ACHN (cell line): ENCODE measurements at regions not wholly inside any gene's neighbourhood (a gene's known extent, or its start where the extent isn't known, plus 50 kb on each side); places are given as distances from the start of the nearest gene placed in this dataset.

Source experiments
- DNase-seq: peaks from one replicate; pipeline ENCODE4 v3.0.0-alpha.2; 2015
- in situ Hi-C: cut with HindIII; loops from 2 replicates; pipeline ENCODE4 v1.10.0; 2017; ENCODE audit warnings: low sequenced_read_pairs, low pct_ligation_motif_present, low pct_unique_long_range_greater_than_20kb

DNA sequence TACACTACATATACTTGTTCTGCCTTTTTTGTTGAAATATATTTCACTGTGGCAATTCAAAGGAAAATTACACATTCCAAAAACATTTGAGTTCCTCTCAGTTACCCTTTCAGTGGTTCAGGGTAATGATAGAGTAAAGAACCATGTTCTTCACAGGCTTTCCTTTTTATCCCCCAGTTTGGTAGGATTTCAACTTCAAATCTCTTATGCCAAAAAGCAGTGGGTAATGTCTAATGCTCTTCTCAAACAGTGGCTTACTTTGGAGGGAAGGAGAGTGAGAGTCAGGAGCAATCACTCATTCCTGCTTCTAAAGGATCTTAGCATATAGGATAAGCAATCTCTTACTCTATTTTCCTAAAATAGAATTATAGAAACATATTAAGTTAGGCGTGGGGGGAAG lies 290.6 kb downstream of the ZEB2 start:
- in situ Hi-C loops, result no loop called here
- DNase-seq, result no peak

GRCh38 chr2:144227427-144228105 lies 292.4 kb downstream of the ZEB2 start:
- in situ Hi-C loops, result no loop called here

GRCh38 chr2:144225076-144225475 lies 294.8 kb downstream of the ZEB2 start:
- DNase-seq, result no peak
- in situ Hi-C loops, result no loop called here

More at GRCh38 chr2:144227427-144228105, 292.4 kb downstream of the ZEB2 start:
- DNase-seq, result no peak

- in situ Hi-C loops, result no loop called here
- DNase-seq, result no peak
Observed at GRCh38 chr2:144224472-144224871, 295.4 kb downstream of the ZEB2 start.

GRCh38 chr2:144219979-144220378 lies 299.9 kb downstream of the ZEB2 start:
- no peak for DNase-seq
- in situ Hi-C loops, result no loop called here

DNA sequence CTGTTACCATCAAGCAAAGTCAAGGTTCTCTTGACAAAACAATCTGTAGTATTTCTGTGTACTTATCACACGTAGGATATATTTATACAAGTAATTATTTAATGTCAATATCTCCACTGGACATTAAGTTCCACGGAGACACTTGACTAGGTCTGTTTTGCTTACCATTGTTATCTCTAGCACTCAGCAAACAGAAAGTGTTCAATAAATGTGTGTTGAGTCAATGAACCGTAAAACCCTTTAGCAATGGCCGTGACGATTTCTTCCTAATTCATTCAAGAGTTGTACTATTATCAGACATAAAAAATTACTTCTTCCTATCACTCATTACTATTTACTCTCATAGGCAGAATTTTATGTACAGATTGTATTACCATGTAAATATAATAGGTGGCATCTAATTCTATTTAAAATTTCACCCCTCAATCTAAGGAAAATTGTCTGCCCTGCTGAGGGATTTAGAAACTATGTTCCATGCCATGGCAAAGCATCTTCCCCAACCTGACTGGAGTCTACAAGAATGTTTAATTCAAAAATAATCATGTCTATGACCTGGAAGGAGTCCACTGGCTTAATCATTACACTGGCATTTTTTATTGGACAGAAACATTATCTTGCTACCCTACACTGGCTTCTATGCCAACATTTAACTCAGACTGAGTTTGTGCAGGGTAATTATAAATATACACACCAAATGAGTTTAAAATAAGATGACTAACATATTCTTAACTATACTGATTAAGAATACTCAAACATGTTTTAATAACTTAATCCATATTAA lies 301.9 kb downstream of the ZEB2 start:
- in situ Hi-C loops, result no loop called here
- DNase-seq, result peak; percentile 12

GRCh38 chr2:144215701-144216675 lies 303.9 kb downstream of the ZEB2 start:
- DNase-seq, result no peak
- in situ Hi-C loops, result no loop called here

GRCh38 chr2:144215207-144215606 lies 304.7 kb downstream of the ZEB2 start:
- no peak for DNase-seq
- in situ Hi-C loops, result no loop called here

GRCh38 chr2:144213797-144214196 lies 306.1 kb downstream of the ZEB2 start:
- DNase-seq, result no peak
- in situ Hi-C loops, result no loop called here

- no peak for DNase-seq
- in situ Hi-C loops, result no loop called here
Observed at GRCh38 chr2:144211826-144212225, 308.1 kb downstream of the ZEB2 start.

DNA sequence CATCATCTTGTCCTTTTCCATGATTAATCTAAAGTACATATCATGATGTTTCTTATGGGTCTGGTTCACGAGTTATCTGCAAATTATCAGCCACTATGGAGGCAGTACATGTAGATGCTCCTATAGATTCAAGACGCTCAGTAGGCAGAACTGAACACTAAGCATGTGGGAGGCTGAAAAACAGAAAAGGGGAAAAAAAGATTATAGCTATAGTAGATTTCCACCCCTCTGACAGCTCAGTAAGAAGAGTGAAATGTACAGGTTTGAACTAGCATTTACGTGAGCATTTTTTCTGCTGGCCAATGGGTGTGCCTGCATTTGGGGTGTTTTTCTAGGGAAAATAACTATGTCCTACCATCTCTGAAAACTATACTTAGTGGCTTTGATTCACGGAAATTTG lies 308.9 kb downstream of the ZEB2 start:
- in situ Hi-C loops, result no loop called here
- no peak for DNase-seq

DNA sequence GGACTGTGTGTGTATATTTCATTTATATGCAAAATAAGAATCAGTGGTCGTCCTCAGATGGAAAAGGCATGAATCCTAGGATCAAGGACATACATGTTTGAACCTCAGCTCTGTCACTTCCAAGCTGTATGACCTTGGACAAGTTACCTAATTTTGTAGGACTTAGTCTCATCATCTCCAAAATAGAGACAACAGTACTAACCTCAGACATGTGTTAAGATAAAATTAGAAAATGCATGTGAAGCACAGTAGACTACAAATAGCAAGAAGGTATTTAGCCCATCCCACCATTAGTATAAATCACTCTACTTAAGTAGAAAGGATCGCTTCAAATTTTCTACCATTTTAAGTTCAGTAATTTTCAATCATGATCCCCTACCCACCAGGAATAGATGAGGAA lies 309.8 kb downstream of the ZEB2 start:
- in situ Hi-C loops, result no loop called here
- no peak for DNase-seq

DNA sequence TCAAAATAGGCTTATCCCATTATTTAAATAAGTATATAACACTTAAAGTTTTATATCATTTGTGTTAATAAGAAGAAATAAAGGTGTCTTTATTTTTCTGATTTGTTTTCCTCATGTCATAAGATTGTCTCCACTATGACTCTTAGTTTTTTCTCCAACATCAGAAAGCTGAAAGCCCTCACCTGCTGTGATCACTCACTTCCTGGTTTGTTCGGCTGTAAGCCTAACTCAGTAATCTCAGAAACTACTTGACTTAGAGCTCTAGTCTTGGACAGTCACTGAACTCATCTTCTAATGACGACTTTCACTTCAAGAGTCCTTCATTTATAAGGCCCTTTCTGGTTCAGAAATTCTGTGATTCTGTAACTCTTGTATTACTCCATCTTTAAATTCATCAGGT lies 311.0 kb downstream of the ZEB2 start:
- in situ Hi-C loops, result no loop called here
- DNase-seq, result no peak

GRCh38 chr2:144206019-144206418 lies 313.9 kb downstream of the ZEB2 start:
- in situ Hi-C loops, result no loop called here
- no peak for DNase-seq

GRCh38 chr2:144201868-144202468 lies 318.0 kb downstream of the ZEB2 start:
- in situ Hi-C loops, result no loop called here
- no peak for DNase-seq

DNA sequence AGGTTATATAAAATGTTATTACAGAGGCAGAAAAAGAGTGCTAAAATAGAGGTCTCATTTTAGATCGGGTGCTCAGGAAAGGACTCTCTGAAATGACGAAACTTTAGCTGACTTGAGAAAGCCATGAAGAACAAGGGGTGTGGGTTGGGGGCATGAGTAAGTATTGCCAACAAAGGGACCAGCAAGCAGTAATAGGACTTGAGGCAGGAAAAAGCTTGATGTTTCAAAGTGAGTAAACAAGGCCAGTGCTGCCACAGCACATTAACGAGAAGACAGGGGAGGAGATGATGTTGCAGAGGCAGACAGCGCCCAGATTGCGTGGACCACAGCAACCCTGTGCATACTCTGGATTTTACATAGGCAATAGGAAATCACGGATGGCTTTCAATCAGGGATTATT lies 318.8 kb downstream of the ZEB2 start:
- in situ Hi-C loops, result no loop called here
- no peak for DNase-seq

DNA sequence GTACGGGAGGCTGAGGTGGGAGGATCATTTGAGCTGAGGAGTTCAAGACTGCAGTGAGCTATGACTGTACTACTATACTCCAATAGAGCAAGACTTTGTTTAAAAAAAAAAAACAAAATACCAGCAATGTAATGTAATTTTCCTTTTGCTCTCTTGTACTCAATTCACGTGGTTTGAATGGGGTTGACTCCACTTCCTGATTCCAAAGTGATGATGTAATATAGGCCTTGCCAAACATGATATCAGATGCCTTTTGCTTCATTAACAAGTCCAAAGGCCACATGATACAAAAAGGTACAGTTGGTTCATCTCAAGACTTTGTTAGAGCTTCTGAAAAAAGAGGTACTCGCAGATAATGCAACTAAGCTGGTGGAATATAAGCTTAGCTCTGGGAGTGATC lies 321.8 kb downstream of the ZEB2 start:
- DNase-seq, result peak; percentile 37
- in situ Hi-C loops, result no loop called here

GRCh38 chr2:144194326-144195071 lies 325.4 kb downstream of the ZEB2 start:
- in situ Hi-C loops, result no loop called here
- no peak for DNase-seq
